RWPE1 (cell line): ENCODE measurements at regions not wholly inside any gene's neighbourhood (a gene's known extent, or its start where the extent isn't known, plus 50 kb on each side); places are given as distances from the start of the nearest gene placed in this dataset.
"Not testable (repeated sequence)": the region's sequence is repeated elsewhere in the genome, so short reads cannot be mapped to it uniquely, and the experiment has no call there.

Experiments
- CTCF ChIA-PET: fragments of 350-600 bp; sonication (Branson Sonifier 250); formaldehyde crosslinking; extraction: SDS; loops from one replicate; lab custom pipeline; 2021; lab: Yijun Ruan, JAX
- POLR2A ChIA-PET: fragments of 400-600 bp; formaldehyde crosslinking; extraction: SDS; loops from one replicate; lab custom pipeline; 2020; ENCODE audit warnings: antibody characterized with exemption; ENCODE audit not compliant: low non-redundant PET; lab: Yijun Ruan, JAX
- DNase-seq: peaks from one replicate; pipeline ENCODE4 v3.0.0; 2012; ENCODE audit warnings: low spot score
- H3K27ac ChIP-seq: fragments of 450-650 bp; 2 replicates; pipeline ENCODE4 v1.5.1; 2017
- CTCF ChIP-seq: fragments of 450-650 bp; conservative IDR thresholded peaks from 2 replicates; pipeline ENCODE4 v1.5.1; 2017; ENCODE audit warnings: low read depth, mild to moderate bottlenecking

DNA sequence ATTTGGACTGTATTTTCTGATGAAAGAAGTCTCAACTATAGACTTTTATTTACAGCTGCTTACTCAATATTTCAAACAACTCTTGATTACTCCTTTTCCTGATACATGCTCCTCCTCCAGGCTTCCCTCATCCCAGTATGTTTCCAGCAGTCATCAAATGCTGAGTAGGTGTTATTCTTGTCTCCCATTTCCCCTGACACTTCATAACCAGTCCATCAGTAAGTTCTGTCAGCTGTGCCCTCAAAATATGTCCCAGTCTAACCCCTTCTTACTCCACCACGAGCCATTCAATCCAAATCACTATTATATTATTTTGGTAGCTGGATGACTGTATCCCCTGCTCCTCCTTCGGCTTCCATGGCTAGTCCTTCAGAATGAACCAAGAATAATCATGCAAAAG is 189.1 kb upstream of the DTNA start:
- no peak for TF ChIP-seq CTCF
- no peak overlapping the region for H3K27ac ChIP-seq
- no peak for DNase-seq
- ChIA-PET CTCF (no interaction called here), POLR2A (no interaction called here)

DNA sequence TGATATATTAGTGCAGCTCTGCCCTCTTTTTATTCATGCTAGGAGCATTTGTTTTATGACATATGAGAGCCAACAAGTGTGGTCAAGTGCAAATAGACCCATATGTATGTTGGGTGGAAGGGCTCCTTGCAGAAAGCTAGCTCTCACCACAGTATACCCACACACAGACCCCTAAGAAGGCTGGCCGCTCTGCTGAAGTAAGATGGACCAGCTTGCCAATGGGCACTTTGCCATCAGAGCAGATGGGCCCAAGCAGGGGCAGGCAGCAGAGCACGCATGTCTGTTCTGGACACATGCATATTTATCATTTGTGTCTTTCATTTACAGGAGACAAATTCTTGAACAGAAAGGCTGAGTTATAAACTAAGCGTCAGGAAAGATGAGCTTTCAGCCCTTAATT is 187.5 kb upstream of the DTNA start:
- no peak overlapping the region for H3K27ac ChIP-seq
- ChIA-PET POLR2A (no interaction called here), CTCF (no interaction called here)
- DNase-seq = no peak
- TF ChIP-seq CTCF = no peak

GRCh38 chr18:34525244-34525643 is 184.9 kb upstream of the DTNA start:
- no peak for DNase-seq
- CTCF ChIA-PET = no interaction called here
- no peak for TF ChIP-seq CTCF
- POLR2A ChIA-PET = no interaction called here
- H3K27ac ChIP-seq = no peak overlapping the region

DNA sequence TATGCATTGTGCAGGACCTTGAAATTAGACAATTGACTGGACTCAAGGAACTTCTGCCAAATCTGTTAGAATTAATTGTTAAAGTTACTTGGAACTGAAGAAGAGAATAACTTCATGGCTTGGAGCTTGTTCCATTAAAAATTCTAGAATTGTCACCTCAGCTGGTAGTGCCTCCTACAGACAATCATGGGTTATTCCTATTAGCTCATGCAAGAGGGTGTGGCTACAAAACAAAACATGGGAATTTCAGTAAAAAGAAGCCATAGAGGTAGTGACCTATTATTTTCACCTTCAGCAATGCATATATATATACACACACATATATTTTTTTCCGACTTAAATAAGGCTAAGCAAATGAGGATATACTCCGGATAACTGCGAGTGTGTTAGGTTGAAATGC is 181.9 kb upstream of the DTNA start:
- CTCF ChIA-PET = no interaction called here
- POLR2A ChIA-PET = no interaction called here
- H3K27ac ChIP-seq = no peak overlapping the region
- TF ChIP-seq CTCF = no peak
- DNase-seq = no peak

GRCh38 chr18:34529358-34530335 is 180.5 kb upstream of the DTNA start:
- CTCF ChIA-PET = no interaction called here
- DNase-seq = no peak
- POLR2A ChIA-PET = no interaction called here
- TF ChIP-seq CTCF = no peak
- no peak overlapping the region for H3K27ac ChIP-seq

DNA sequence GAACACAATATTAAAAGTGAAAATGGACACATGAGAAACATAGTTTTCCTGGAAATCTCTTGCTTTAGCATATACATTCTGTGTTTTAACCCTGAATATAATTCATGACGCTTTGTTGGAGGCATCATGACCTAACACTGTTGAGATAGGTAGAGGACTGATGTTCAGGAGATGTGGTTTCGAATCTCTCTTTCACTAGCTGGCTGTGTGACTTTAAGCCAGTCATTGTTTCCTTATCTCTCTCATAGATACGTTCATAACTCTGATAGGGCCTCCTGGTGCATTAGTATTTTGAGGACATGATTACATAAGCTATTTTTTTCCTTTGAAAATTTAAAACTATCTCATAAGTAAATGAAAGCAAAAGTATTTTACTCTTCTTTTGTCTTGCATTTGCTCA is 179.0 kb upstream of the DTNA start:
- no peak overlapping the region for H3K27ac ChIP-seq
- POLR2A ChIA-PET = no interaction called here
- DNase-seq = no peak
- no peak for TF ChIP-seq CTCF
- CTCF ChIA-PET = no interaction called here

- POLR2A ChIA-PET, H3K27ac ChIP-seq, DNase-seq, CTCF ChIA-PET: not testable (repeated sequence)
Measured at GRCh38 chr18:34534642-34535041, 175.5 kb upstream of the DTNA start.
